OCI-LY1 (cell line): ENCODE measurements at regions not wholly inside any gene's neighbourhood (a gene's known extent, or its start where the extent isn't known, plus 50 kb on each side); places are given as distances from the start of the nearest gene placed in this dataset.

ENCODE experiments used
- CTCF ChIP-seq: fragments of 200-600 bp; sonication (generic), shearing (Covaris generic); IDR thresholded peaks from 2 replicates; pipeline ENCODE4 v1.5.1; 2017; ENCODE audit warnings: mild to moderate bottlenecking, antibody characterized with exemption, low read length, moderate library complexity, mixed read lengths
- EZH2 ChIP-seq: fragments of 200-600 bp; sonication (generic), shearing (Covaris generic); IDR thresholded peaks from 2 replicates; pipeline ENCODE4 v1.8.0; 2017; ENCODE audit warnings: borderline replicate concordance, mixed run types, mild to moderate bottlenecking, antibody characterized with exemption, low read length, moderate library complexity, mixed read lengths

GRCh38 chr11:28480406-28480805 lies 372.2 kb downstream of the METTL15 start:
- no peak for TF ChIP-seq CTCF
- TF ChIP-seq EZH2, result no peak
